ENCODE measurements at regions not wholly inside any gene's neighbourhood (a gene's known extent, or its start where the extent isn't known, plus 50 kb on each side); places are given as distances from the start of the nearest gene placed in this dataset.
"Not testable (repeated sequence)": the region's sequence is repeated elsewhere in the genome, so short reads cannot be mapped to it uniquely, and the experiment has no call there.

GRCh38 chr7:51847461-51848134, 531.0 kb upstream of the COBL start:
- ATAC-seq (no peak), DNase-seq (no peak)
- intact Hi-C loops (cut with DNase I, micrococcal nuclease): no loop called here

GRCh38 chr7:51839130-51839529, 522.5 kb upstream of the COBL start:
- ATAC-seq; intact Hi-C loops (cut with DNase I, micrococcal nuclease): not testable (repeated sequence)
- peak in 1 of 2 donors; percentile 5 for DNase-seq

GRCh38 chr7:51827631-51828030, 511.0 kb upstream of the COBL start:
- ATAC-seq: no peak
- intact Hi-C loops (cut with DNase I, micrococcal nuclease): no loop called here
- DNase-seq: no peak

- ATAC-seq: no peak
- intact Hi-C loops (cut with DNase I, micrococcal nuclease): no loop called here
Observed at GRCh38 chr7:51824050-51824449, 507.4 kb upstream of the COBL start.

GRCh38 chr7:51823437-51823836, 506.8 kb upstream of the COBL start:
- DNase-seq: no peak
- ATAC-seq: no peak
- intact Hi-C loops (cut with DNase I, micrococcal nuclease): no loop called here

More at GRCh38 chr7:51824050-51824449, 507.4 kb upstream of the COBL start:
- no peak for DNase-seq

GRCh38 chr7:51817694-51818225, 501.2 kb upstream of the COBL start:
- no peak for DNase-seq
- intact Hi-C loops (cut with DNase I, micrococcal nuclease): no loop called here
- no peak for ATAC-seq

- ATAC-seq; intact Hi-C loops (cut with DNase I, micrococcal nuclease); DNase-seq: not testable (repeated sequence)
Observed at GRCh38 chr7:51805783-51806431, 489.3 kb upstream of the COBL start.

GRCh38 chr7:51802718-51803117, 486.1 kb upstream of the COBL start:
- DNase-seq (no peak), ATAC-seq (no peak)
- intact Hi-C loops (cut with DNase I, micrococcal nuclease): no loop called here

GRCh38 chr7:51797371-51797770, 480.8 kb upstream of the COBL start:
- intact Hi-C loops (cut with DNase I, micrococcal nuclease): no loop called here
- ATAC-seq (no peak), DNase-seq (no peak)

GRCh38 chr7:51792796-51793195, 476.2 kb upstream of the COBL start:
- intact Hi-C loops (cut with DNase I, micrococcal nuclease): no loop called here
- no peak for DNase-seq
- no peak for ATAC-seq

- DNase-seq (no peak), ATAC-seq (no peak)
- intact Hi-C loops (cut with DNase I, micrococcal nuclease): no loop called here
Observed at GRCh38 chr7:51789489-51789888, 472.9 kb upstream of the COBL start.

- intact Hi-C loops (cut with DNase I, micrococcal nuclease): no loop called here
- no peak for DNase-seq
- no peak for ATAC-seq
Observed at GRCh38 chr7:51786284-51786683, 469.7 kb upstream of the COBL start.

- no peak for DNase-seq
- no peak for ATAC-seq
- intact Hi-C loops (cut with DNase I, micrococcal nuclease): no loop called here
Observed at GRCh38 chr7:51785876-51786275, 469.3 kb upstream of the COBL start.

- intact Hi-C loops (cut with DNase I, micrococcal nuclease): no loop called here
- DNase-seq (no peak), ATAC-seq (no peak)
Observed at GRCh38 chr7:51785171-51785570, 468.6 kb upstream of the COBL start.

- no peak for DNase-seq
- no peak for ATAC-seq
- intact Hi-C loops (cut with DNase I, micrococcal nuclease): no loop called here
Observed at GRCh38 chr7:51783241-51783640, 466.6 kb upstream of the COBL start.

GRCh38 chr7:51778121-51778520, 461.5 kb upstream of the COBL start:
- ATAC-seq (no peak), DNase-seq (no peak)
- intact Hi-C loops (cut with DNase I, micrococcal nuclease): no loop called here

- intact Hi-C loops (cut with DNase I, micrococcal nuclease): no loop called here
- DNase-seq: no peak
Observed at GRCh38 chr7:51774178-51774577, 457.6 kb upstream of the COBL start.

GRCh38 chr7:51772190-51772589, 455.6 kb upstream of the COBL start:
- intact Hi-C loops (cut with DNase I, micrococcal nuclease): no loop called here
- ATAC-seq (no peak), DNase-seq (no peak)

More at GRCh38 chr7:51774178-51774577, 457.6 kb upstream of the COBL start:
- ATAC-seq: no peak

GRCh38 chr7:51764976-51765375, 448.4 kb upstream of the COBL start:
- ATAC-seq: peak; percentile 86
- peak in 1 of 2 donors; percentile 6 for DNase-seq
- intact Hi-C loops (cut with DNase I, micrococcal nuclease): no loop called here

GRCh38 chr7:51759985-51760384, 443.4 kb upstream of the COBL start:
- DNase-seq (no peak), ATAC-seq (no peak)
- intact Hi-C loops (cut with DNase I, micrococcal nuclease): no loop called here

Data from left colon (tissue), 2 donors.